Caco-2 (cell line): ENCODE measurements at regions not wholly inside any gene's neighbourhood (a gene's known extent, or its start where the extent isn't known, plus 50 kb on each side); places are given as distances from the start of the nearest gene placed in this dataset.

Experiments
- BruUV-seq: library from RNA; stranded (reverse); fragments of 400-500 nt; replicated peaks from 2 replicates; lab custom pipeline; 2021; lab: Mats Ljungman, UMichigan
- CTCF ChIA-PET: fragments of 300-600 bp; sonication (Branson Sonifier 250); formaldehyde crosslinking; loops from one replicate; lab custom pipeline; 2022; ENCODE audit warnings: antibody characterized with exemption; lab: Charles Lee
- POLR2A ChIA-PET: fragments of 300-600 bp; sonication (Branson Sonifier 250); formaldehyde crosslinking; loops from one replicate; lab custom pipeline; 2022; ENCODE audit warnings: antibody characterized with exemption; lab: Charles Lee
- DNase-seq, 2 experiments: peaks; one replicate each; pipeline versions ENCODE4 v3.0.0 to v3.0.0-alpha.2; 2020 to 2022
- H3K27me3 ChIP-seq: replicated peaks from 2 replicates; pipeline ENCODE4 v1.6.0; 2011; ENCODE audit warnings: low read length; ENCODE audit not compliant: control insufficient read depth, insufficient read depth
- H3K36me3 ChIP-seq: 2 replicates; pipeline ENCODE4 v1.5.1; 2011; ENCODE audit warnings: low read length; ENCODE audit not compliant: control insufficient read depth, insufficient read depth
- H3K4me1 ChIP-seq: fragments of 250-450 bp; sonication (Bioruptor Pico); 2 replicates; pipeline ENCODE4 v1.5.1; 2020; ENCODE audit warnings: mild to moderate bottlenecking
- H3K4me3 ChIP-seq: 2 replicates; pipeline ENCODE4 v1.5.1; 2011; ENCODE audit warnings: low read depth, mild to moderate bottlenecking, control low read depth, low read length
- H3K9me3 ChIP-seq: fragments of 250-450 bp; sonication (Bioruptor Pico); 2 replicates; pipeline ENCODE4 v1.5.1; 2020; ENCODE audit warnings: mild to moderate bottlenecking, moderate library complexity
- H3K27ac Mint-ChIP-seq: one replicate; pipeline ENCODE4 v1.8.0; 2022; ENCODE audit warnings: mixed read lengths; ENCODE audit not compliant: unreplicated experiment
- H3K27me3 Mint-ChIP-seq: one replicate; pipeline ENCODE4 v1.8.0; 2022; ENCODE audit warnings: mixed read lengths; ENCODE audit not compliant: insufficient read depth, unreplicated experiment
- H3K36me3 Mint-ChIP-seq: one replicate; pipeline ENCODE4 v1.8.0; 2022; ENCODE audit warnings: mild to moderate bottlenecking, mixed read lengths; ENCODE audit not compliant: insufficient read depth, unreplicated experiment
- H3K4me1 Mint-ChIP-seq: one replicate; pipeline ENCODE4 v1.8.0; 2022; ENCODE audit warnings: low read depth, mixed read lengths; ENCODE audit not compliant: unreplicated experiment
- H3K4me3 Mint-ChIP-seq: one replicate; pipeline ENCODE4 v1.8.0; 2022; ENCODE audit warnings: mild to moderate bottlenecking, moderate library complexity, mixed read lengths; ENCODE audit not compliant: unreplicated experiment
- H3K9me3 Mint-ChIP-seq: one replicate; pipeline ENCODE4 v1.8.0; 2022; ENCODE audit warnings: mixed read lengths; ENCODE audit not compliant: unreplicated experiment
- intact Hi-C: fragments of 100-400 bp; cut with micrococcal nuclease; formaldehyde crosslinking; loops from one replicate; pipeline ENCODE4 v1.10.0; 2022; ENCODE audit not compliant: unreplicated experiment
- TF ChIP-seq, protein P1 (sequence below), 2 experiments: fragments of 200-600 bp in 1 of 2; IDR thresholded peaks; 1 replicate in 1 of 2; 2 replicates in 1 of 2; pipeline versions ENCODE4 v1.5.1 to v1.8.0; 2011 to 2022; ENCODE audit warnings: antibody characterized with exemption in 1 of 2, control low read depth in 1 of 2, inconsistent platforms in 1 of 2, low read depth in 1 of 2, low read length in 1 of 2, mild to moderate bottlenecking in 1 of 2, moderate library complexity in 1 of 2; ENCODE audit not compliant: insufficient read depth in 1 of 2, severe bottlenecking in 1 of 2, unreplicated experiment in 1 of 2

DNA sequence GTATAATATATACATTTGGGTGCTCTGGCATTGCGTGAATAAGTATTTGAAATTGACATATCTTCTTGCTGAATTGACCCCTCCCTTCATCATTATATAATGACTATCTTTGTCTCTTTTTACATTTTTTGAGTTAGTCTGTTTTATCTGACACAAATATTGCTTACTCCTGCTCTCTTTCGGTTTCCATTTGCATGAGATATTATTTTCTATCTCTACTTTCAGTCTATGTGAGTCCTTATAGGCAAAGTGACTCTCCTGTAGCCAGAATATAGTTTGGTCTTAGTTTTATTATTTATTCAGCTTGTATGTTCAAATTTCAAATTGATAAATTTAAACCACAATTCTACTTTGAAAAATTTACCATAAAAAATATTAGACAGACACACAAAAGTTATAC is 491.0 kb downstream of the NAV3 start:
- Histone ChIP-seq H3K4me3 (no peak overlapping the region), H3K36me3 (no peaks in the 10 kb centered on the region), H3K4me1 (no peaks in the 10 kb centered on the region), H3K27me3 (no peaks in the 10 kb centered on the region), H3K9me3 (no peaks in the 10 kb centered on the region; the same call in 1 of the 2 replicates)
- POLR2A ChIA-PET: no interaction called here
- Mint-ChIP-seq H3K4me3 (no peak overlapping the region), H3K27ac (no peak overlapping the region), H3K4me1 (no peaks in the 10 kb centered on the region), H3K27me3 (no peaks in the 10 kb centered on the region), H3K9me3 (no peaks in the 10 kb centered on the region), H3K36me3 (no peaks in the 10 kb centered on the region)
- TF ChIP-seq, protein P1, sequence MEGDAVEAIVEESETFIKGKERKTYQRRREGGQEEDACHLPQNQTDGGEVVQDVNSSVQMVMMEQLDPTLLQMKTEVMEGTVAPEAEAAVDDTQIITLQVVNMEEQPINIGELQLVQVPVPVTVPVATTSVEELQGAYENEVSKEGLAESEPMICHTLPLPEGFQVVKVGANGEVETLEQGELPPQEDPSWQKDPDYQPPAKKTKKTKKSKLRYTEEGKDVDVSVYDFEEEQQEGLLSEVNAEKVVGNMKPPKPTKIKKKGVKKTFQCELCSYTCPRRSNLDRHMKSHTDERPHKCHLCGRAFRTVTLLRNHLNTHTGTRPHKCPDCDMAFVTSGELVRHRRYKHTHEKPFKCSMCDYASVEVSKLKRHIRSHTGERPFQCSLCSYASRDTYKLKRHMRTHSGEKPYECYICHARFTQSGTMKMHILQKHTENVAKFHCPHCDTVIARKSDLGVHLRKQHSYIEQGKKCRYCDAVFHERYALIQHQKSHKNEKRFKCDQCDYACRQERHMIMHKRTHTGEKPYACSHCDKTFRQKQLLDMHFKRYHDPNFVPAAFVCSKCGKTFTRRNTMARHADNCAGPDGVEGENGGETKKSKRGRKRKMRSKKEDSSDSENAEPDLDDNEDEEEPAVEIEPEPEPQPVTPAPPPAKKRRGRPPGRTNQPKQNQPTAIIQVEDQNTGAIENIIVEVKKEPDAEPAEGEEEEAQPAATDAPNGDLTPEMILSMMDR (IDR thresholded peaks at IDR 0.05; ENCODE audit: insufficient read depth in 1 of 2, low read depth in 1 of 2, low read length in 1 of 2, severe bottlenecking in 1 of 2, unreplicated experiment in 1 of 2): no peak
- intact Hi-C loops: no loop called here
- no TSS peak for BruUV-seq
- CTCF ChIA-PET: no interaction called here
- DNase-seq: no peak

- H3K9me3 ChIP-seq: no peaks in the 10 kb centered on the region; the same call in 1 of the 2 replicates
- CTCF ChIA-PET: no interaction called here
- Mint-ChIP-seq H3K9me3 (no peaks in the 10 kb centered on the region), H3K4me1 (no peaks in the 10 kb centered on the region), H3K27me3 (no peaks in the 10 kb centered on the region), H3K27ac (no peak overlapping the region), H3K4me3 (no peak overlapping the region), H3K36me3 (no peaks in the 10 kb centered on the region)
- DNase-seq: no peak
- no peaks in the 10 kb centered on the region for H3K4me1 ChIP-seq
- intact Hi-C loops: no loop called here
- H3K4me3 ChIP-seq: no peak overlapping the region
- TF ChIP-seq, protein P1 (IDR thresholded peaks at IDR 0.05; ENCODE audit: insufficient read depth in 1 of 2, low read depth in 1 of 2, low read length in 1 of 2, severe bottlenecking in 1 of 2, unreplicated experiment in 1 of 2): no peak
- BruUV-seq: no TSS peak
- POLR2A ChIA-PET: no interaction called here
- no peaks in the 10 kb centered on the region for H3K27me3 ChIP-seq
- no peaks in the 10 kb centered on the region for H3K36me3 ChIP-seq
Observed at GRCh38 chr12:78323226-78323625, 492.5 kb downstream of the NAV3 start.

DNA sequence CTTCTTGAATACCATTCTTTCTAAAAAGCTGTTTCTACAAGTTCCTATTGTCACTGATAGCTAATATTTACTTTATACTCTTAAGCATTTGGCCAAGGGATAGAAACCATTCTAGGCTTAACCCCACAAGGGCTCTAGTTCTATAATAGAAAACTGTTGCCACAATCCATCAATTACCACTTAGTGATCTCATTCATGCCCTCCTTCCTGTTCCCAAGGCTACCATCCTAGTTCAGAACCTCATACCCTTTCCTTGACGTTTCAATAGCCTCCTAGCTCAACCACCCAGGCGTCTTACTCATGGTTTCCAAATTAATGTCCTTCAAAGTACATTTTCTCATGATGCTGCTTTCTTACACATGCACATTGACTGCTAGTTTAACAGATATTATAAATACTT is 493.5 kb downstream of the NAV3 start:
- Mint-ChIP-seq H3K27ac (no peak overlapping the region), H3K36me3 (no peaks in the 10 kb centered on the region), H3K4me3 (no peak overlapping the region), H3K27me3 (no peaks in the 10 kb centered on the region), H3K9me3 (no peaks in the 10 kb centered on the region), H3K4me1 (no peaks in the 10 kb centered on the region)
- H3K4me1 ChIP-seq: no peaks in the 10 kb centered on the region
- no peaks in the 10 kb centered on the region for H3K36me3 ChIP-seq
- CTCF ChIA-PET: no interaction called here
- DNase-seq: no peak
- H3K27me3 ChIP-seq: no peaks in the 10 kb centered on the region
- intact Hi-C loops: no loop called here
- POLR2A ChIA-PET: no interaction called here
- no peaks in the 10 kb centered on the region for H3K9me3 ChIP-seq
- BruUV-seq: no TSS peak
- TF ChIP-seq, protein P1 (IDR thresholded peaks at IDR 0.05; ENCODE audit: insufficient read depth in 1 of 2, low read depth in 1 of 2, low read length in 1 of 2, severe bottlenecking in 1 of 2, unreplicated experiment in 1 of 2): no peak
- no peak overlapping the region for H3K4me3 ChIP-seq
